Ecto neural progenitor cell (in vitro differentiated cells): ENCODE measurements at regions not wholly inside any gene's neighbourhood (a gene's known extent, or its start where the extent isn't known, plus 50 kb on each side); places are given as distances from the start of the nearest gene placed in this dataset.
"Not testable (repeated sequence)": the region's sequence is repeated elsewhere in the genome, so short reads cannot be mapped to it uniquely, and the experiment has no call there.

Source experiments
- DNase-seq: peaks from one replicate; pipeline ENCODE4 v3.0.0-alpha.2; 2018; ENCODE audit warnings: low spot score

- no peak for DNase-seq
These were observed 467.0 kb upstream of the RASGRP1 start for GRCh38 chr15:39031596-39031995.

- no peak for DNase-seq
These were observed 470.2 kb upstream of the RASGRP1 start for GRCh38 chr15:39034816-39035215.

- not testable (repeated sequence) for DNase-seq
These were observed 473.0 kb upstream of the RASGRP1 start for GRCh38 chr15:39037611-39038010.

GRCh38 chr15:39040861-39041260 lies 476.2 kb upstream of the RASGRP1 start:
- no peak for DNase-seq

GRCh38 chr15:39041979-39042495 lies 477.4 kb upstream of the RASGRP1 start:
- DNase-seq: no peak

GRCh38 chr15:39051626-39052322 lies 487.2 kb upstream of the RASGRP1 start:
- DNase-seq: no peak

GRCh38 chr15:39052323-39052705 lies 487.7 kb upstream of the RASGRP1 start:
- no peak for DNase-seq

- no peak for DNase-seq
These were observed 488.9 kb upstream of the RASGRP1 start for GRCh38 chr15:39053480-39053879.

GRCh38 chr15:39054128-39054732 lies 489.6 kb upstream of the RASGRP1 start:
- DNase-seq: no peak

- no peak for DNase-seq
These were observed 491.7 kb upstream of the RASGRP1 start for GRCh38 chr15:39056357-39056756.

GRCh38 chr15:39058351-39059131 lies 493.9 kb upstream of the RASGRP1 start:
- no peak for DNase-seq

GRCh38 chr15:39059917-39060316 lies 495.3 kb upstream of the RASGRP1 start:
- no peak for DNase-seq

- no peak for DNase-seq
These were observed 497.4 kb upstream of the RASGRP1 start for GRCh38 chr15:39061952-39062464.

GRCh38 chr15:39066677-39067076 lies 502.1 kb upstream of the RASGRP1 start:
- DNase-seq: no peak

GRCh38 chr15:39074341-39074985 lies 506.4 kb upstream of the THBS1 start:
- no peak for DNase-seq

- DNase-seq: no peak
These were observed 505.6 kb upstream of the THBS1 start for GRCh38 chr15:39075311-39075710.

GRCh38 chr15:39075756-39076341 lies 505.0 kb upstream of the THBS1 start:
- DNase-seq: no peak

GRCh38 chr15:39078026-39078425 lies 502.9 kb upstream of the THBS1 start:
- no peak for DNase-seq

GRCh38 chr15:39079296-39079847 lies 501.5 kb upstream of the THBS1 start:
- no peak for DNase-seq

GRCh38 chr15:39083213-39083612 lies 497.7 kb upstream of the THBS1 start:
- DNase-seq: no peak
